ENCODE measurements at regions not wholly inside any gene's neighbourhood (a gene's known extent, or its start where the extent isn't known, plus 50 kb on each side); places are given as distances from the start of the nearest gene placed in this dataset.

GRCh38 chr15:70290708-70291107 is 193.0 kb upstream of the TLE3 start:
- DNase-seq: no peak

GRCh38 chr15:70289191-70289955 is 191.7 kb upstream of the TLE3 start:
- DNase-seq: no peak

- no peak for DNase-seq
These were observed 188.5 kb upstream of the TLE3 start for GRCh38 chr15:70286113-70286806.

DNA sequence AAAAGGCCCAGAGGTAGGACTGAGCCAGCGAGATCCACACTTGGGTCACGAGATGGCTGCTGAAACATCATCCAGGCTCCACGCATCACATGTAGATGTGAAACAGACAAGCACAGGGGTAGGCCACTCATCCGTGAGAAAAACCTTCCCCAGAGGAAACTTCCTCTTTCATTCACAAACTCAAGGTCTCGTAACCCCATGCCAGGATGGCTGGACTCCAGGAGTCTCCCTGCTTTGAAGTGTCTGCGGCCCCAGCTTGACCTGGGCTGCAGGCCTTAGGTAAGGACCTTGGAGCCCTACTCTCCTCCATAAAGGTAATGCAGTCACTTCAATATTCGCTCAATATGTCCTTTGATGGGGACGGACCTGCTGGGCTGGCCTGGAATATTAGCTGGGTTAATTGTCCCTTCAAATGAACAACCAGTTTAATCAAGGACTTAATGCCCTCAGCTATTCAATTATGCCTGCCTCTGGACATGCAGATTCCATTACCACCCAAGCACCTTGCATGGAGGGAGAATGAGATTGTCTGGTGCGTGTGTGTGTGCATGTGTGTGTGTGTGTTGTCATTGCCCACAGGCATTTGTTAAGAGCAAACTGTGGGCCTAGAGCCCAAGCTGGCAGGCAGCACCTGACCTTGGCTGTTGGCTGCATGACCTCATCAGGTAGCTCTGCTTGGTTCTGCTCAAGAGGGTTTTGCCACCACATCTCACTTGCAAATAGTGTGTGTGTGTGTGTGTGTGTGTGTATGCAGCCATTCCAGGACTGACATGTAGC is 186.9 kb upstream of the TLE3 start:
- DNase-seq: no peak

GRCh38 chr15:70283511-70283910 is 185.8 kb upstream of the TLE3 start:
- DNase-seq: no peak

DNA sequence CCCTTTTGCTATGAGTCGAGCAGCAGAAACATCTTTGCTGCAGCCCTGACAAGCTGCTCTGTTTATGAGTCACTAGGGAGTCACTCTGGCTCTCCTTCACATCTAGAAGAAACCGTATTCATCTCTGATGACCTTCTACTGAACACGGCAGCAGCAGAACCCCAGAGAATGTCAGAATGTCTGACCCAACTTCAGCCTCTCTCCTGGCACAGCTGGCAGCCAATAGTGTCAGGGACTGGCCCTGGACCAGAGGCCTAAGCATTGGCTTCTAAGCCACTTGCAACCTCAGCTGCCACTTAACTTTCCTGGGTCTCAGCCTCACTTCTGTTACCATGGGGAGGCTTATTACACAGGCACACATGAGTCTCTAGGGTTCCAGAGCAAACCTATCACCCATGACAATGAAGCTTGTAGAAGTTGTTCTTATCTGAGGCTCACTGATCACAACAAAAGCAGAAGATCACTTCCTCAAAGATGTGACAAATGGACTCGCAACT is 184.1 kb upstream of the TLE3 start:
- no peak for DNase-seq

GRCh38 chr15:70281261-70281810 is 183.6 kb upstream of the TLE3 start:
- no peak for DNase-seq

DNA sequence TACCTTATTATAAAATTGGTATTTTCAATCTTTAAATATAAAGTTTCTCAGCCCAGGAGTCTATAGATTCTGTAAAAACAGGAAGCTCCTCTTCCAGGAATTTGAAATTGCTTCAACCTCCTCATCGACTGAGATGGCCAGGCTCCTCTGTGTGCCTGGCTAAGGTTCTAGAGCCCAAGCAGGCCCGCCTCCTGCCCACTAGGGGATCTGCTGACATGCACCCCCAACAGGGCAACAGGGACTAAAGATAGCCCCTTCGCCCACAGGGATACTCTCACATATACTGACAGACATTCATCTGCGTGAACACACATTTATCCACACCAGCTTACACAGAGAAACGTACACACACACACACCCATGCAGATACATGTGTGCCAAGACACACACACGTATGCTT is 183.1 kb upstream of the TLE3 start:
- no peak for DNase-seq

GRCh38 chr15:70279096-70279495 is 181.4 kb upstream of the TLE3 start:
- no peak for DNase-seq

DNA sequence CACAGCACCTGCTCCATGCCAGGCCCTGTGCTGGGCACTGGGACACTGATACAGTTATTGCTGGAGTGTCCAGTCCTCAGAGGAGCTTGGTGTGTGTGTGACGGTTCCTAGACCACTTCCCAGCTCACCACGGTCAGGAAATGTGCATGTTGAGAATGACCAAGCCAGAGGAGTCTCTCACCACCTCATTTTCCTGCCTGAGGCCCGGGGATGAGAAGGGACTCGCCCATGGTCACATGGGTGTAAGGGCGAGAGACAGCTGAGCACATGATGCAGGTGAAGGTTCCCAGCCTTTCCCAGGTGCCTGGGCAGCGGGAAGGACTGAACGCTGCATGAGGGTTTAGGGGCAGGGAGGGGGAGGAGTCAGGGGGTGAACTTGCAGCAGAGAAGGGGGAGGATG is 180.9 kb upstream of the TLE3 start:
- no peak for DNase-seq

- no peak for DNase-seq
These were observed 179.8 kb upstream of the TLE3 start for GRCh38 chr15:70277556-70277955.

DNA sequence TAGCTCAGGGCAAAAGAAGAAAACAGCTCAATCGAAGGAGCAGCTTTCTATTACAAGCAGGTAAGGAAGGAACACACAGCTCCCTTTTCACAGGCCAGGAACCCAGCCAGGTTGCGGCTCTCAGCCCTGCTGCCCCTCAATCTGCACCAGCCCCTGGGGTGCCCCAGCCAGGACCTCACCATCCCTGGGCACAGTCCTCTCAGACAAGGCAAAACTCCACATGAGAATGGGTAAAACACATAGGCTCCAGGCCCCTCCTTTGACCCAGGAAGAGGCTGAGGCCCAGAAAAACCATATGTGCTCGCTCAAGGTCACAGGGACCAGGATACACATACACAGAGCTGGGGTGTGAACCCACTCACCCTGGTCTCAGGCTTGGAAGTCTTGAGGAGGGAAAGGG is 178.7 kb upstream of the TLE3 start:
- no peak for DNase-seq

GRCh38 chr15:70275461-70276138 is 177.9 kb upstream of the TLE3 start:
- DNase-seq: no peak

DNA sequence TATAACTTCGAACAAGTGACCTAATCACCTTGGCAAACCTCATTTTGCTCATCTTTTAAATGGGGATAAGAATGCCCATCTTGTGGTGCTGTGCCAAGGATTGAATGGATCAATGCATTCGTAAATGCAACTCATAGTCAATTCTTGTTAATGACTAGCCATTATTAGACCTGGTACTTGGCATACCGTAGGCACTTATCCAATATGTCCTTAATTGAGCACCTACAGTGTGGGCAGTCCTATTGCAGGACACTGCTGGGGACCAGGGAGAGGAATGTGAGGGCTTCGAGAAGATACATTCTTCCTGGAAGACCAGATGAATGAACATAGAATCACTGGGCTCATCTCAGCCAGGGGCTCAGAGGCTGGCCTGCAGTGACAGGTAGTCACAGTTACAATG is 177.2 kb upstream of the TLE3 start:
- no peak for DNase-seq

- DNase-seq: no peak
These were observed 176.7 kb upstream of the TLE3 start for GRCh38 chr15:70274255-70274880.

DNA sequence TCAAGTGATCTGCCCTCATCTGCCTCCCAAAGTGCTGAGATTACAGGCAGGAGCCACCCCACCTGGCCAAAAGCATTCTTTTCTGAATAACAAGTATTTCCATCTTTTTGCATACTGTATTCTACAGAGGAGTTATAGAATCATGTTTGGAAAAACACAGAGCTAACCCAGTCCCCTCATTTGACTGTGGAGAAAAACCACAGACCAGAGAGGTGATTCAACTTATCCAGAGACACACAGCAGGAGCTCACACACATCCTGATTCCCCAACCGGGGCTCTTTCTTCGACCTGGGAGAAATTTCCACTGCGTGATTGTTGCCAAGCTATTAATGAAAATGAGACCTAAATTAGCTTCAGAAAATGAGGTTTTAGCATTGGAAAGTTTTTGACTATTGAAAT is 176.1 kb upstream of the TLE3 start:
- DNase-seq: no peak

GRCh38 chr15:70272565-70273355 is 175.0 kb upstream of the TLE3 start:
- DNase-seq: no peak

DNA sequence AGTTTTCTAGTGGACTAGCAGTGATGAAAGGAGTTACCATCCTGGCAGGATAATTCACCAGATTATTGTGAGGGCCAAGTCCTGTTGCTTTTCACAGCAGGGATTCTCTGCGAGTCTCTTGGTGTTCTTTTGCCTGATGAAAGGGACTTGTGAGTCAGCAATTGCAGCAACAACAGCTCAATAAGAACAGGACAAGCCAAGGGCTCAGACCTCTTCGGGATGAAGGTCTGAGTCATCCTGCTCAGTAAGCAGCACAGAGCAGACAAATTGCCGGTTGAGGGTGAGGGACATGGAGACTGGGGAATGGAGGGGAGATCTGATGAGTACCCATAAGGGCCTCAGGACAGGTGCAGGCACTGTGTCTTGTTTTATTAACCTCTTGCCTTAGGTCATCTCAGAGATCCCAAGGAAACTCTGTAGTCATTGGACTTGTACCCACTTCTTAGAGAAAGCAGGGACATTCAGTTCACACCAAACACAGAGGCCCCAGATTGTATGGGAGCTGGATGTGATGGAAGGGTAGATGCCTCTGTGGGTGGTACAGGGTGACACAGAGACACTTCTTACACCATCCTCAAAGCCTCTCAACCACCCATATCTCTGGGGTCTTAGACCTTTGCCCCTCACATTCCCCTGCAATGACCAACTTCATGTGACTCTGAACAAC is 173.8 kb upstream of the TLE3 start:
- DNase-seq: no peak

DNA sequence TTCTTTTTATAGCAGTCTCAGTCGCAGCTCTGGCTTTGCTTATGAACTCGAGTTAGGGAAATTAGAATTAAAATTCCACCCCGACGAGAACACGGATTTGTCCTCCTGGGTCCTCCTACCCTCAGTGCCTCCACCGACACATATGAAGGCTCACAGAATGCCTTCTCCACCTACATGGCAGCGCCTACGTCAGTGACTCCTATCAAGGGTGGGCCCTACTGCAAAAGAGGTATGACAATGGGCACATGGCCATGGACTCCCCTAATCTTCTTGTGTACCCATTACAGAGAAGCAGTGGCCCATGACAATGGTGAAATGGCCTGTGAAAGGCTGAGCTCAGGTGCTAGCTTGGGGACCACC is 173.0 kb upstream of the TLE3 start:
- no peak for DNase-seq

- DNase-seq: no peak
These were observed 172.5 kb upstream of the TLE3 start for GRCh38 chr15:70269991-70270751.
